Epidermal melanocyte (primary cell): ENCODE measurements at regions not wholly inside any gene's neighbourhood (a gene's known extent, or its start where the extent isn't known, plus 50 kb on each side); places are given as distances from the start of the nearest gene placed in this dataset.
"Not testable (repeated sequence)": the region's sequence is repeated elsewhere in the genome, so short reads cannot be mapped to it uniquely, and the experiment has no call there.

Source experiments
- DNase-seq: peaks from one replicate; pipeline ENCODE4 v3.0.0; 2011; ENCODE audit warnings: low spot score; ENCODE audit not compliant: insufficient read length

DNA sequence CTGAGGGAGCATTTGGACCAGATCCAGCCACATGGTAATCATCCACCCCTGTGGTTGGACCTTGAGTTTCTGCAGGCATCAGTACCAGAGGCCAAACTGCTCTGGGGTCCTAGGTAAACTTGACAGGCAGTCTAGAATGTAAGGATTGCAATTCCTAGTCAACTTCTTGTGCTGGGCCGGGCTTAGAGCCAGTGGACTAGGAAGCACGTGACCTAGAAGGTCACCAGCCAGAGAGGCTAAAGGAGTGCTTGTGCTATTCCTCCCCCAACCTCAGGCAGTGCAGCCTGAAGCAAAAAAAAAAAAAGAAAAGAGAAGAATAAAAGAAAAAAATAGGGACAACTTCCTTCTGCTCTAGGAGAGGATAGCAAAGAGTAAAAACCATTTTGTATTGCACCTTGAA is 406.2 kb upstream of the FTMT start:
- no peak for DNase-seq

DNA sequence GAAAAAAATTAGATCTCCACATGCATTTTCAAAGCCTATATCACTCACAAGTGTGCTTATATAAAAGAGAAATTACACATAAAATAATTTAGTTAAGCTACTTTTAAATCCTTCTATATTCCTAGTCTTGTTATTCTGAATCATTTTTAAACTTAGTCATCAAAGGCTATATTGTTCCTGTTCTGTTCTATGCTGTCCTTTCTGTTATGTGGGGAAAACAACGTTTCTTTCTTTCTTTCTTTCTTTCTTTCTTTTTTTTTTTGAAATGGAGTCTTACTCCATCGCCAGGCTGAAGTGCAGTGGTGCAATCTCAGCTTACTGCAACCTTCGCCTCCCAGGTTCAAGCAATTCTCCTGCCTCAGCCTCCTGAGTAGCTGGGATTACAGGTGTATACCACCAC is 389.2 kb upstream of the FTMT start:
- DNase-seq: no peak

DNA sequence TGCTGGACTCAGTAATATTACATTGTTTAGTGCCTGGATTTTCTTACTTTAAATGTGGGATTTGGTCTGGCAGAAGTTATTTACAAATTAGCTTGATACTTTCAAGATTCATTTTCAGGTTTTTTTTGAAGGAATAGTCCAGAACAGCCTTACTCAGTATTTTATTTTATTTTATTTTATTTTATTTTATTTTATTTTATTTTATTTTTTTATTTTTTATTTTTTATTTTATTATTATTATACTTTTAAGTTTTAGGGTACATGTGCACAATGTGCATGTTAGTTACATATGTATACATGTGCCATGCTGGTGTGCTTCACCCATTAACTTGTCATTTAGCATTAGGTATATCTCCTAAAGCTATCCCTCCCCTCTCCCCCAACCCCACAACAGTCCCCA is 380.5 kb upstream of the FTMT start:
- DNase-seq: not testable (repeated sequence)

DNA sequence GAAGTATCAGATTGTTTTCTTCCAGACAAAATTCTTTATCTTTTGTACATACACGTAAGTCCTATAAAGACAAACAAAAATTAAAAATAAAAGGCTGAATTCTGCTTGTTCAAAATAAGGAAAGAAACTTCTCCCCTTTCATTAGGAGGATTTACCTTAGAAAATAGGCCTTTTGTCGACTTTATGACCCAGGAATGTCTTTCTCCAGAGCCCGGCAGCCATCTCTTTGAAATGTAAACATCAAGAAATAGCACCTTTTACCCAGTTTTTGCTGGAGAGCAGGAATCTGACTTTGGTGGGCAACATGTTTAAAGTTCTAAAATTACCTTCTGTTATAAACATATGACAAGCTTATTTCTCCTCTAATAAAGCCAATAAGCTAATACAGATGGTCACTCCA is 373.0 kb upstream of the FTMT start:
- no peak for DNase-seq

DNA sequence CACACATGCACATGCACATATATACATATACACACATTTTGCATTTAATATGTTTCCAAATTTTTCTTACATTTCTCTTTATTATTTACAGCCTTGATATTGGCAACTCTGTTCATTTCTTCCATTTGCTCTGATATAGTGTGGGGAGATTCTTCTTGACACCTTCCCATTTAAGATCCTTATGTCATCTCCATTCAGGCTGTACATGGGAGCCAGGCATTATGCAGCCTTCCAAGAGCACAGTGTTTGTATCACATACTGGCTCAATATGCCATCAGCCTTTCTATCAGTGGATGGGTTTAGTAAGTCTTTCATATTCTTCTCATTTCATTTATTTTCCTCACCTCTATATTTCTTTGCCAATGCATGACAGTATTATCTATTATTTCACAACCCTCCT is 372.3 kb upstream of the FTMT start:
- no peak for DNase-seq

DNA sequence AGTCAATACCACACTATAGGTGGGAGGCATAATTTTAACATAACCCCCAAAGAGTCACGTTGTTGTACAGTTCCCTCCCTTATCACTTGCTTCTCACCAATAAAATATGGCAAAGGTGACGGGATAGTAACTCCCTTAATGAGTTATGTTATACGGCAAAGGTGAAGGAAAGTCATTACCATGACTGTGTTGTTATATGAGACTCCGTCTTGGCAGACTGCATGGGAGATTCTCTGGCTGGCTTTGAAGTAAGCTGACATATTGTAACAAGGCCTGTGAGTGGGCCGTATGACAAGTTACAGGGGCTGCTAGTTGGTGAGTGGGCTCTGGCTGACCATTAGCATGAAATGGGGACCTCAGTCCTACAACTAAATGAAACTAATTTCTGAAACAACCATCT is 366.4 kb upstream of the FTMT start:
- no peak for DNase-seq

DNA sequence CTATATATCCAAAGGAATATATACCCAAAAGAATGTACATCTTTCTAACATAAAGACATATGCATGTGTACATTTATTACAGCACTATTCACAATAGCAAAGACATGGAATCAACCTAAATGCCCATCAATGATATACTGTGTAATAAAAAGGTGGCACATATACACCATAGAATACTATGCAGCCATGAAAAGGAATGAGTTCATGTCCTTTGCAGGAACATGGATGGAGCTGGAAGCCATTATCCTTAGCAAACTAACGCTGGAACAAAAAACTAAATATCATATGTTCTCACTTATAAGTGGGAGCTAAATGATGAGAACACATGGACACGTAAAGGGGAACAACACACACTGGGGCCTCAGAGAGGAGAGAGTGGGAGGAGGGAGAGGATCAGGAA is 365.7 kb upstream of the FTMT start:
- DNase-seq: not testable (repeated sequence)

DNA sequence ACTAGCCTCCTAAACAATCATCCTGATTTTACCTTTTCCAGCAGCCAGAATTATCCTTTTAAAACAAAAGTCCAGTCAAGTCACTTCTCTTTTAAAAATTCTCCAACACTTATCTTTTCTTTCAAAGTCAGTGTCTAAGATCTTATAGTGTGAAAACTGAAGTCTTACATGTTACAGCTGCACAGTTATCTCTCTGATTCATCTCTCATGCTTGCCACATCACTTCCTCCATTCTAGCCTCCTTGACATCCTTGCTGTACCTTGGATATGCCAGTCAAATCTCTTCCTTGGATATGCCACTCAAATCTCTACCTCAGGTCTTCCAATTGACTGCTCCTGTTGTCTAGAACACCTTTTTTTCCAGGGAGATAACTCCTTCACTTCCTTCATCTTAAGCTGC is 361.7 kb upstream of the FTMT start:
- DNase-seq: no peak

DNA sequence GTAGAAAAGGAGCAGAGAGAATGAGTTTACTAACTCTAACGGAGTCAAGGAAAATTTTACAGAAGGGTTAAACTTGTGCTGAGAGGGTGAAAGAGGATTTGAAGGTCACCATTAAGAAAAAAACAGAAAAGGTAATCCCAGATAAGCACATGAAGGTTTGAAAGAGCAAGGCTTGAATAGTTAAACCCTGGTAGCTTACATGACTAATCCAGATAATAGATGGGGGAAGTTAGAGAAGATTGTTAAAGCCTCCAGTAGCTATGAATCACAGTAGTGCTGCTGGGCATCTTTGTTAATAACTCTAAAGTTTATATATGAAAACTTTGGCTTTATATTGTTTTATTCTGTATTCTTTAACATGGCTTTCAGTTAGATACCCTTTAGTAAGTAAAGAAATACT is 354.5 kb upstream of the FTMT start:
- no peak for DNase-seq

DNA sequence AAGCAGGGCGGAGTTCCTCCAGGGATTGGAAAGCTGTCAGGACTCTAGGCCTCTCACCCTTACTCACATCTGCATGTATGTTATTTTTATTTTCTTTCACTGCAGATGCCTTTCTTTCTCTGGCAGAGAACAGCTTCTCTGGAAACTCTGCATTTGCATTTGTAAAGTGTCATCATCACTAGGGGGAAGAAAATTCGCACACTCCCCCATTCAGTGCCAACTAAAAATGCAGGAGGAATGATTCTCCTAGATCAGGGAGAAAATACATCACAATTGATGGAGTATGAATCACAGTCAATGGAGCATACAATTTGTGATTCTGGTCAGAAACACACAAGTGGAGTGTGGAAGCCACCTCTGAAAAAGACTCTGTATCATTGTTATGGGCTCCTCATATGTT is 351.4 kb upstream of the FTMT start:
- DNase-seq: no peak

DNA sequence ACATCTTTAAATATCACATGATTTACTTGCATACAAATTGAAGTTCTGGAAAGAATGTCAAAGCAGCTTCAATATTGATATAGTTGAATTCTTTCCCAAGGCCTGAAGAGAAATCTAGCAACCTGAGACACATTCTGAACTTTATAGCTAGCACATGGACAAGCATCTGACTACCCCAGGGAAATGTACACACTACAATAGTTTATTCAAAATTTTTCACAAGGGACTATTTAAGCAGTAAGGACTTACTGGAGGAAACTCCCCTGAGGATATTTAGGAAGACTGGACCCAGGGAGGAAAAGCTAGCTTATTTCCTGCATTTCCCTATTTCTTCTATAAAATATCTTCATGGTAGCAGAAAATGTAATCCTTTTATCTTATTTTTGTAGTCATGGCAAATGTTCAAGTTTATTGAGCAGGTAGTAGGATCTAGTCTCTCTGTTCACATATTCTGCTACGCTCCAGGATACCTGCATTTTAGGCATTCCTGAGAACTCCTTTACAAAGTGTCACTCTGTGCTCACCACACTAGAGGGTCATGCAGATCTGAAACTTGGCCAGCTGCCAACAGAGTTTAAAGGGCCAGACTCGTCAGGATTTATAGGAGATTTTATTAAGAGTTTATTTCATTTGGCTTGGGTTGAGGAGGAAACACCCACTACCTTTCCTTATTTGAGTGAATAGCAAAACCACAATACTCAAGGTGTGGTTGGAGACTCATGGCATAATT is 348.4 kb upstream of the FTMT start:
- peak; percentile 24 for DNase-seq

DNA sequence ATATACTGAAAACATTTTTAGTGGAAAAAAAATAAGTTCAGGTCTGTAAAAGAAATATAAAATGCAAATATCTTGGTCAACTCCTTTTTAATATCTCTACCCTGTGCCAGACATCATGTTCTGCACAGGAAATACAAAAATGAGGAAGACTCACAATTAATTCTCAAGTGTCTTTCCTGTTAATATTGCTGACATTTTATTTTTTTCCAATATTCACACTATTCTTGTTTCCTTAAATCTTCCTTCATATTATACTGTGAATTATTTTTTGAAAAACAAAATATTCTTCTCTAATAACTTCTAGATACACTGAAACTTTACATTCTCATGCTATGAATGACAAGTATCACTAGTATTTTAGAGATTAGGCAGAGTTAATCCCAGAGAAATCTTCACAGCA is 334.7 kb upstream of the FTMT start:
- no peak for DNase-seq

DNA sequence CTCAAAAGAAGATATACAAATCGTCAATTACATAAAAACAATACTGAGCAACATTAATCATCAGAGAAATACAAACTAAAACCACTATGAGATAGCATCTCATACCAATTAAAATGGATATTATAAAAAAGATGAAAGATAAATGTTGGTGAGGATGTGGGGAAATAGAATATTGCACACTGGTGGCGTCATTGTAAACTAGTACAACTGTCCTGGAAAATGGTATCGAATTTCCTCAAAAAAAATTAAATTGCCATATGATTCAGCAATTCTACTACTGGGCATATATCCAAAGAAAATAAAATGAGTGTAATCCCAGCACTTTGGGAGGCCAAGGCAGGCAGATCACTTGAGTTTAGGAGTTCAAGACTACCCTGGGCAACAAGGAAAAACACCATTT is 326.0 kb upstream of the FTMT start:
- no peak for DNase-seq

DNA sequence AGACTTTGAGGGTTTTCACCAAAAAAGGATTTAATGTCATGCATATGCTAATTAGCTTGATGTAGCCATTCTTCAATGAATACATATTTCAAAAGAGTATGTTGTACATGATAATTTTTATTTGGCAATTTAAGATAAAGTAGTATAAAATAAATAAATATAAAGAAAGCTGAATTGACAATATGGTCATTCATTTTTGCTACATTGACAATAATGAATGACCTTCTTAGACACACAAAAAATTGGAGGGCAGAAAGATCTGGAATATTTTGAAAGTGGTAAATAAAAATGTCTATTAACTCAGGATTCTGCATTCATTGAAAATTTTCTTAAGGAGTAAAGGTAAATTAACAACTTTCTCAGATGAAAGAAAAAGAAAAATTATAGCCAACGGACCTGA is 324.8 kb upstream of the FTMT start:
- no peak for DNase-seq

DNA sequence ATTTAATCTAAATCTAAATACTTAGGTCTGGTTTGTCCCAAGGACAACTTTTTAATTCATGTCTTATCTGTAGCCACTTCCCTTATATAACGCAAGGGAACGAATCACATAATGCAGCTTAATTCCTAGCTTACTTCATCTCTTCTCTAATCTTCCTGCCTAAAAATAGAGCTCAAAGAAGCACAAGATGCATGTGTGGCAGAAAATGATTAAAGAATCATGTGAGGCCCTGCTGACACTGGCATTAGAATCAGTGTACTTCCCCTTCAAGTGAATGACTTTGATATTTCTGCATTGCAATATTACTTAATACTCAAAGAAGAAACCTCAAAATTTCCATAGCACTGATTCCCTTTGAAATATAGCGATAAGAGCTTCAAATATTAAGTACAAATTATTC is 317.9 kb upstream of the FTMT start:
- DNase-seq: peak; percentile 10

DNA sequence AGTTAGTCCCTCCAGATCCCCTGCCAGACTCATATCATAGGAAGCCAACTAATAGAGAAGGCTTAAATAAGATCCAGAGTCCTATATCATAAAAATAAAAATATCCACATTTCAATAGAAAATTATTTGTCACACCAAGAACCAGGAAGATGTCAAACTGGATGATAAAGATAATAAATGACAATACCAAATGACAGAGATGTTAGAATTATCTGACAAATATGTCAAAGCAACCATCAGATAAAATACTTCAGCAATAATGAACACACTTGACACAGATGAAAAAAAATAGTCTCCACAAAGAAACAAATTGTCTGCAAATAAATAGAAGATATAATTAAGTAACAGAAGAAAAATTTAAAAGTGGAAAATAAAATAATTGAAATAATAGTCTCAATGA is 300.7 kb upstream of the FTMT start:
- no peak for DNase-seq

DNA sequence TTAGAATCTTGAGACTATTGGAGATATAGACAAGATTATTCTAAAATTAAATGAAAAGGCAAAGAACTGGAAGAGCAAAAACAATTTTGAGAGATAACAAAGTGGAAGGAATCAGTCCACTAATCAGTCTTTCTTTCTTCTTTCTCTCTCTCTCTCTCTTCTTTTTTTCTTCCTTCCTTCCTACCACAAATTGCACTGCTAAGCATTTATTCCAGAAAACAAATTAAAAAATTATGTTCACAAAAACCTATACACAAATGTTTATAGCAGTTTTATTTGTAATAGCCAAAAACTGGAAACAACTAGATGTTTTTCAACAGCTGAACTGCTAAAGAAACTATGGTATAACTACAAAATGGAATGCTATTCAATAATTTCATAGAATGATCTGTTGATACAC is 291.9 kb upstream of the FTMT start:
- DNase-seq: no peak

DNA sequence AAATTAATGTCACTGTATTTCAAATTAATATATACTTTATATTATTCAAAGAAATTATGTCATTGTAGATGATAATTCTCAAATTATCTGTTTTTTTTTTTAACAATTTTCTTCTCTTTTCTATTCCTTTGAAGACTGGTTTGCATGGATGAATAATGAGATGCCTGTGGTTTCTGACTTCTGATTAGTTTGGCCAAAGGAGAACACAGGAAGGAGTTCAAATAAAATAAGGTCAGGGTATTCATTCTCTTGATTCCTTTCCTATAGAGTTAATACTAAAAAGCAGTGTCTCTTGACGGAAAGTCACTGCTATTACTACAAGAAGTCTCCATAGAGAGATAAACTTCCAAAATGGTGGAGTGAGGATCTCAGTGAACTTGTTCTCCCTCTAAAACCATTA is 279.6 kb upstream of the FTMT start:
- no peak for DNase-seq

DNA sequence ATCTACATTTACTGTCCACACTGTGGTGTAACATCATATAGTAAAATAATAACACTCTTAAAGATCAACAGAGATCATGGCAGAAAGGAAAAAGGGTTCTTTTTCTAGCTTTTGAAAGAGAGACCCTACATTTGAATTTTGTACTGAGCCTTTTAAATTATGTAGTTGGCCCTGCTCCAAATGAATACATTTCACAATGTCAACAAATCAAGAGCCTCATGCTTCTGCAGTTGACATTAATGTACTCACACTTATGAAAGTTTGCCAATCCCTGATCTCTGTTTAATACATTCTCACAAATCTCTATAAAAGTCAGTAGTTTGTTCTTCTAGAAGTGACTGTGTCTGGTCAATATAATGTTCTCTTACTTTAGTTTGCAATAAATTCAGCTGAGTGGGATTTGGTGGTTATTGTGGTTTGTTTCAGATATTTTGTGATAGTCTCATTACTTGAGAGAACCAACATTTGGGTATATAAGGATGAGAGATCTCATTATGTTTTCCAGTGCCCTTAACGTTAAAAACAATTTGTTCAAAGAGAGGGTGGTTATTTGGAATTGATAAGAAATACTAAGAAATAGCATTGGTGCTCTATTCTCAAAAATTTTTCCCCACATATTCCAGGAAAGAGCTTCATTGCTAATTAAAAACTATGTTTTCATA is 277.8 kb upstream of the FTMT start:
- no peak for DNase-seq

DNA sequence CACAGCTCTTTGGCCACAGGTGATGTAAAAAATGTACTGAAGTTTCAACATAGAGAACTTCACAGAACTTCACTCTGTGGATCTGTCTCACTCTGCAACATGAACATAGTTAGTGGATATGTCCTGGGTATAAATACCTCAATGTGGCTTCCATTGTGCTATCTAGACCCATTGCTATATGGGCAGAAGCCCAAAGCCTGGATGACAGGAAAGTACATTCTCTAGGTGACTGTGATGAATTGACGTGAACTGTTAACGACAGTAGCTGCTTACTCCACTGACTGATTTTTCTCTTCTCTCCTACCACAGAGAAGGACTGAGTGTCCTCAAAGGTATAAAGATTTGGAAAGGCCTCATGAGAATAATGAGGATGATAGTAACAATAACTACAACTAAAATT is 270.1 kb upstream of the FTMT start:
- no peak for DNase-seq

DNA sequence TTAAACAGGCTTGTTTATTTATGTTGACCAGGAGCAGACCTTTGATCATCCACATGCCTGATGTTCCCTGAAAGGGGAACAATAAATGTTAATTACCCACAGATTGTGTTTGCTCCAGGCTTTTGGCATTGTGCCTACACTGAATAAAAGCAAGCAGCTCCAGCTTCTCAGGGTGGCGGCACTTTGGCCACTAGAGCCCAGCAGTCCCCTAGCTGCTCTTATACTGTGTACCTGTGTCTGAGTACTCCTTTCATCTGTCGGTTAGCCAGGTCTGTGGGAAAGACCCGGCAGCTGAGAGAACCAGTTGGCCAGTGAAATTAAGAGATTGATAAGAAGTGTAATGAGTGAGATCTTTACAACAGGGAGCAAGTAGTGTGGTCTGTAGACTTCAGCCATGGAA is 254.8 kb upstream of the FTMT start:
- DNase-seq: no peak

DNA sequence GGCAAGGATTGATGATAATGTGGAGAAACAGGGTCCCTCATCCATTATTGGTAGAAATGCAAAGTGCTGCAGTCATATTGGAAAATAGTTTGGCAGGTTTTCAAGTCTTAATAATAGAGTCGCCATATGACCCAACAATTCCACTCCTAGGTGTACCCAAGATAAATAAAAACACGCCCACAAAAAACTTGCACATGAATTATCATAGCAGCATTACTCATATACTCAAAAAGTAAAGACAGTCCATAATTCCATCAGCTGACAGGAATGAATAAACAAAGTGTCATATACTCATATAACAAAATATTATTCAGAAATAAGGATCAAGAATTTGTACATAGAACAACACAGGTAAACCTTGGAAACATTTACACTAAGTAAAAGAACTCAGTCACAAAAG is 242.9 kb upstream of the FTMT start:
- DNase-seq: no peak

DNA sequence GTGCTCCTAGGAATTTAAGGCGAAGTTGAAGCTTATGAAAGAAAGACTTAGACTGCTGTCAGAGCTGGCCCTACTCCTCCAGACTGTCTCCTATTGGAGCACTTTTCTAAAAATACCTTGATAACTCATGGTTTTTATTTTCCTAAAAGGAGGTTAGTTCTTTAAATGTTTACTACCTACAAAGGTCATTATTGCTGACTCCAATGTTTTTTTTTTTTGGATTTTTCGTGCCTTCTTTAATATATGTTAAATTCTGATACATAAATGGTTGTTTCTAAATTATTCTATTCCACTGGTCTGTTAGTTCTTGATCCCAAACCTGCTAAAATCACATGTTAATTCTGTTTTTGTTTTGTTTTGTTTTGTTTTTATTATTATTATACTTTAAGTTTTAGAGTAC is 227.6 kb upstream of the FTMT start:
- DNase-seq: no peak

DNA sequence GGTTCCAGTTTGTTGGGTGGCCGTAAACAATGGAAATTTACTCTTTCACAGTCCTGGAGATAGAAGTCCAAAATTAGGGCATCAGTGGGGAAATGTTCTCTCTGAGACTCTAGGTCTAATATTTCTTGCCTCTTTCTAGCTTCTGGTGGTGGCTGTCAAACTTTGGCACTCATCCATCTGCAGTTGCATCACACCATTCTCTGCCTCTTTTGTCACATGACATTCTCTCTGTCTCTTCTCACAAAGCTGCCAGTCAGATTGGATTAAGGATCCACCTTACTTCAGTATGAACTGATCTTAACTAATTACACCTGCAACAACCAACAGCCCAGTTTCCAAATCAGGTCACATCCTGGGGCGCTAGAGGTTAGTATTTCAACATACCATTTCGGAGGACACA is 222.9 kb upstream of the FTMT start:
- DNase-seq: no peak
